ENCODE measurements at regions not wholly inside any gene's neighbourhood (a gene's known extent, or its start where the extent isn't known, plus 50 kb on each side); places are given as distances from the start of the nearest gene placed in this dataset.
"Not testable (repeated sequence)": the region's sequence is repeated elsewhere in the genome, so short reads cannot be mapped to it uniquely, and the experiment has no call there.

- DNase-seq (no peak), ATAC-seq (ENCODE audit: insufficient read depth, low FRiP score) (no peak)
- no peaks in the 10 kb centered on the region for H3K36me3 ChIP-seq (ENCODE audit: control insufficient read depth in 4 of 4, insufficient read depth in 4 of 4, low read length in 4 of 4)
- H3K4me3 ChIP-seq, result no peak overlapping the region
- peaks cover 0 to 52% (median 22%) of the 10 kb centered on the region in 5 donors for H3K4me1 ChIP-seq (ENCODE audit: control insufficient read depth in 5 of 5, insufficient read depth in 5 of 5, low read length in 5 of 5)
- no peak for TF ChIP-seq CTCF (IDR thresholded peaks at IDR 0.05; ENCODE audit: control extremely low read depth, extremely low read depth)
- no peaks in the 10 kb centered on the region for H3K27me3 ChIP-seq (ENCODE audit: control insufficient read depth in 3 of 3, insufficient read depth in 3 of 3, low read length in 2 of 3)
- 88% methylated on average over 3 of the region's 3 CpGs for WGBS, 2 donors
- H3K9ac ChIP-seq (ENCODE audit: insufficient read depth in 1 of 2, low read length in 2 of 2), result no peak overlapping the region
- no peaks in the 10 kb centered on the region for H3K9me3 ChIP-seq (ENCODE audit: control insufficient read depth in 4 of 4, insufficient read depth in 3 of 4, low read length in 3 of 4)
- H3K27ac ChIP-seq (ENCODE audit: low read depth in 1 of 2, low read length in 1 of 2), result no peak overlapping the region
Observed at GRCh38 chr9:89679581-89679980, 74.8 kb downstream of the GADD45G start.

GRCh38 chr9:89680547-89681467 lies 76.0 kb downstream of the GADD45G start:
- Histone ChIP-seq H3K4me3 (no peak overlapping the region), H3K27me3 (ENCODE audit: control insufficient read depth in 3 of 3, insufficient read depth in 3 of 3, low read length in 2 of 3) (no peaks in the 10 kb centered on the region), H3K9ac (ENCODE audit: insufficient read depth in 1 of 2, low read length in 2 of 2) (no peak overlapping the region), H3K27ac (ENCODE audit: low read depth in 1 of 2, low read length in 1 of 2) (no peak overlapping the region), H3K9me3 (ENCODE audit: control insufficient read depth in 4 of 4, insufficient read depth in 3 of 4, low read length in 3 of 4) (no peaks in the 10 kb centered on the region), H3K36me3 (ENCODE audit: control insufficient read depth in 4 of 4, insufficient read depth in 4 of 4, low read length in 4 of 4) (no peaks in the 10 kb centered on the region), H3K4me1 (ENCODE audit: control insufficient read depth in 5 of 5, insufficient read depth in 5 of 5, low read length in 5 of 5) (peaks cover 0 to 40% (median 17%) of the 10 kb centered on the region in 5 donors)
- no peak for DNase-seq
- 92 to 96% methylated on average over 30 to 36 of the region's 42 CpGs for WGBS, 2 donors
- no peak for TF ChIP-seq CTCF (IDR thresholded peaks at IDR 0.05; ENCODE audit: control extremely low read depth, extremely low read depth)
- no peak for ATAC-seq (ENCODE audit: insufficient read depth, low FRiP score)

GRCh38 chr9:89681468-89681859 lies 76.7 kb downstream of the GADD45G start:
- H3K27ac ChIP-seq (ENCODE audit: low read depth in 1 of 2, low read length in 1 of 2); H3K9ac ChIP-seq (ENCODE audit: insufficient read depth in 1 of 2, low read length in 2 of 2); ATAC-seq (ENCODE audit: insufficient read depth, low FRiP score); H3K4me3 ChIP-seq; H3K27me3 ChIP-seq (ENCODE audit: control insufficient read depth in 3 of 3, insufficient read depth in 3 of 3, low read length in 2 of 3); DNase-seq; H3K36me3 ChIP-seq (ENCODE audit: control insufficient read depth in 4 of 4, insufficient read depth in 4 of 4, low read length in 4 of 4); H3K9me3 ChIP-seq (ENCODE audit: control insufficient read depth in 4 of 4, insufficient read depth in 3 of 4, low read length in 3 of 4): not testable (repeated sequence)
- H3K4me1 ChIP-seq (ENCODE audit: control insufficient read depth in 5 of 5, insufficient read depth in 5 of 5, low read length in 5 of 5), result peaks cover 0 to 33% (median 17%) of the 10 kb centered on the region in 5 donors
- whole genome bisulfite sequencing, 2 donors, result 96 to 98% methylated on average over 5 to 10 of the region's 17 CpGs

- WGBS, 2 donors, result 93% methylated on average over 6 of the region's 6 CpGs
Observed at GRCh38 chr9:89683626-89684025, 78.8 kb downstream of the GADD45G start.

More at GRCh38 chr9:89683626-89684025, 78.8 kb downstream of the GADD45G start:
- H3K9me3 ChIP-seq (ENCODE audit: control insufficient read depth in 4 of 4, insufficient read depth in 3 of 4, low read length in 3 of 4), result no peaks in the 10 kb centered on the region
- no peak for ATAC-seq (ENCODE audit: insufficient read depth, low FRiP score)
- no peak overlapping the region for H3K9ac ChIP-seq (ENCODE audit: insufficient read depth in 1 of 2, low read length in 2 of 2)
- no peak for DNase-seq
- TF ChIP-seq CTCF (IDR thresholded peaks at IDR 0.05; ENCODE audit: control extremely low read depth, extremely low read depth), result no peak
- H3K27me3 ChIP-seq (ENCODE audit: control insufficient read depth in 3 of 3, insufficient read depth in 3 of 3, low read length in 2 of 3), result no peaks in the 10 kb centered on the region
- H3K4me1 ChIP-seq (ENCODE audit: control insufficient read depth in 5 of 5, insufficient read depth in 5 of 5, low read length in 5 of 5), result peaks cover 0 to 14% (median 6%) of the 10 kb centered on the region in 5 donors
- no peak overlapping the region for H3K27ac ChIP-seq (ENCODE audit: low read depth in 1 of 2, low read length in 1 of 2)
- H3K4me3 ChIP-seq, result no peak overlapping the region
- no peaks in the 10 kb centered on the region for H3K36me3 ChIP-seq (ENCODE audit: control insufficient read depth in 4 of 4, insufficient read depth in 4 of 4, low read length in 4 of 4)
